ENCODE measurements at regions not wholly inside any gene's neighbourhood (a gene's known extent, or its start where the extent isn't known, plus 50 kb on each side); places are given as distances from the start of the nearest gene placed in this dataset.

DNA sequence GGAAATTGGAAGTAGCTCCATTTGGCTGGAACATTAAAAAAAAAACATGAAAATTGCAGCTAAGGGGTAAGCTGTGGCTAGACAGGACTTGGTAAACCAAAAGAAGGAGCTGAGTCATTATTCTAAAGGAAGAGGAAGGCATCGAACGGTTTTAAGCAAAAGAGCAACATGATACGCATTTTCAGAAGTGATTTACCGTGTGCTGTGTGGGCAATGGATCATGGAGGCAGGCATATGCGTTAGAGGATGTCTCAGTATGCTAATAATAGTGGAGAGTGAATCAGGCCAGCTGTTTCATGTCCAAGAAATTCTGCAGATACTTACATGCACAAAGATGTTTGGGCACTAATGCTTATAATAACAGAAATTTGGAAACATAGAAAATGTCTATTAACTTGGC lies 409.1 kb upstream of the ATP11B start:
- TF ChIP-seq EZH2phosphoT487 (IDR thresholded peaks at IDR 0.05; ENCODE audit: insufficient read depth, low read depth), result no peak
- no peak for TF ChIP-seq EZH2 (IDR thresholded peaks at IDR 0.05; ENCODE audit: insufficient read depth, poor library complexity, severe bottlenecking)

All from GM23248 (cell line).